IPS-18a (cell line): ENCODE measurements at regions not wholly inside any gene's neighbourhood (a gene's known extent, or its start where the extent isn't known, plus 50 kb on each side); places are given as distances from the start of the nearest gene placed in this dataset.

Experiments used
- H3K27ac ChIP-seq: one replicate; pipeline ENCODE4 v1.5.1; 2013; ENCODE audit warnings: low read length
- H3K27me3 ChIP-seq: one replicate; pipeline ENCODE4 v1.6.1; 2013; ENCODE audit warnings: mild to moderate bottlenecking, low read length; ENCODE audit not compliant: control insufficient read depth, insufficient read depth
- H3K36me3 ChIP-seq: one replicate; pipeline ENCODE4 v1.6.1; 2013; ENCODE audit warnings: low read depth, low read length; ENCODE audit not compliant: control insufficient read depth
- H3K4me1 ChIP-seq: one replicate; pipeline ENCODE4 v1.6.1; 2013; ENCODE audit warnings: low read depth, low read length; ENCODE audit not compliant: control insufficient read depth
- H3K4me3 ChIP-seq: one replicate; pipeline ENCODE4 v1.5.1; 2013; ENCODE audit warnings: low read length
- H3K9ac ChIP-seq: one replicate; pipeline ENCODE4 v1.6.1; 2013; ENCODE audit warnings: mild to moderate bottlenecking, low read length, moderate library complexity
- H3K9me3 ChIP-seq: one replicate; pipeline ENCODE4 v1.6.1; 2013; ENCODE audit warnings: low read depth, low read length; ENCODE audit not compliant: control insufficient read depth

- H3K9me3 ChIP-seq = no peaks in the 10 kb centered on the region
- H3K27me3 ChIP-seq = no peaks in the 10 kb centered on the region
- H3K9ac ChIP-seq = no peak overlapping the region
- H3K4me1 ChIP-seq = peaks cover 40% of the 10 kb centered on the region
- no peak overlapping the region for H3K4me3 ChIP-seq
- no peaks in the 10 kb centered on the region for H3K36me3 ChIP-seq
- H3K27ac ChIP-seq = no peak overlapping the region
Observed at GRCh38 chr12:108442910-108443309, 72.2 kb upstream of the FICD start.

DNA sequence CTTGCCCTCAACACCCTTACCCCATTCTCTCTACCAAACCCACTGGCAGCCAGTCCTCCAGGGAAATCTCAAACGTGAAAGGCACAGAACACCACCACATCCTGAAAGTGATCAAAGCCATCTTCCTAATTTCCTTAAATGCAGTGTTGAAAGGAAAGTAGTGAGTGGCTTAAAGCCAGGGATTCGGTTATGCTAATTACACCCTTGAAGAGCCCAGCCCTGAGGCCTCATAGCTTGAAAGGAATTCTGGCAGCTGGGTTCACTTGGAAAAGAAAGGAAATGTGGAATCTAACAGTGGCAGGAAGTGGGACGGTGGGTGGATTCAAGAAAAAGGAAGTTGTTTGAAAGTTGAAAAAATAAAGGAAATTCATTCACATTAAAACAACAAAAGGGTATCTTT, 73.0 kb upstream of the FICD start:
- Histone ChIP-seq H3K36me3 (no peaks in the 10 kb centered on the region), H3K4me3 (peak overlapping the region; percentile 32), H3K4me1 (peaks cover 36% of the 10 kb centered on the region), H3K9me3 (no peaks in the 10 kb centered on the region), H3K27ac (peak overlapping the region; percentile 62), H3K27me3 (no peaks in the 10 kb centered on the region), H3K9ac (peak overlapping the region; percentile 28)

- Histone ChIP-seq H3K9ac (peak overlapping the region; percentile 28), H3K27me3 (no peaks in the 10 kb centered on the region), H3K4me1 (peaks cover 31% of the 10 kb centered on the region), H3K36me3 (no peaks in the 10 kb centered on the region), H3K9me3 (no peaks in the 10 kb centered on the region), H3K27ac (peak overlapping the region; percentile 62), H3K4me3 (peak overlapping the region; percentile 32)
Observed at GRCh38 chr12:108441549-108441948, 73.5 kb upstream of the FICD start.

DNA sequence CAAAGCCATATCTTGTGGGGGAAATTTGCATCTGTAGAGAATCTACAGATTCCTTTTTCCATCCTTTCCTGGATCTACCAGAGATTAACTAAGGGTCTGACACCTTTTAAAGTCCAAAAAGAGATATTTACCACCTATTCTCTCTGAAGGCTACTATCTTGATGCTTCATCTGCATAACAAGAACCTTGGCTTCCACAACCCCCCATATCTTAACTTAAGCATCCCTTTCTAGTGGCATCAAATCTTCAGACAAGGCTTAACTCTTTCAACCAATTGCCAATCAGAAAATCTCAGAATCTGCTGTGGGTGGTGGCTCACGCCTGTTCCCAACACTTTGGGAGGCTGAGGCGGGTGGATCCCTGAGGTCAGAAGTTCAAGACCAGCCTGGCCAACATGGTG, 74.3 kb upstream of the FICD start:
- Histone ChIP-seq H3K36me3 (no peaks in the 10 kb centered on the region), H3K4me3 (no peak overlapping the region), H3K4me1 (peaks cover 29% of the 10 kb centered on the region), H3K27ac (no peak overlapping the region), H3K27me3 (no peaks in the 10 kb centered on the region), H3K9me3 (no peaks in the 10 kb centered on the region), H3K9ac (no peak overlapping the region)

- peaks cover 27% of the 10 kb centered on the region for H3K4me1 ChIP-seq
- no peak overlapping the region for H3K9ac ChIP-seq
- H3K4me3 ChIP-seq = no peak overlapping the region
- no peaks in the 10 kb centered on the region for H3K36me3 ChIP-seq
- no peaks in the 10 kb centered on the region for H3K27me3 ChIP-seq
- no peaks in the 10 kb centered on the region for H3K9me3 ChIP-seq
- no peak overlapping the region for H3K27ac ChIP-seq
Observed at GRCh38 chr12:108438667-108439066, 76.4 kb upstream of the FICD start.

- Histone ChIP-seq H3K27me3 (no peaks in the 10 kb centered on the region), H3K9me3 (no peaks in the 10 kb centered on the region), H3K4me1 (no peaks in the 10 kb centered on the region), H3K27ac (no peak overlapping the region), H3K4me3 (no peak overlapping the region), H3K9ac (no peak overlapping the region), H3K36me3 (no peaks in the 10 kb centered on the region)
Observed at GRCh38 chr12:108432423-108433121, 82.5 kb upstream of the FICD start.

DNA sequence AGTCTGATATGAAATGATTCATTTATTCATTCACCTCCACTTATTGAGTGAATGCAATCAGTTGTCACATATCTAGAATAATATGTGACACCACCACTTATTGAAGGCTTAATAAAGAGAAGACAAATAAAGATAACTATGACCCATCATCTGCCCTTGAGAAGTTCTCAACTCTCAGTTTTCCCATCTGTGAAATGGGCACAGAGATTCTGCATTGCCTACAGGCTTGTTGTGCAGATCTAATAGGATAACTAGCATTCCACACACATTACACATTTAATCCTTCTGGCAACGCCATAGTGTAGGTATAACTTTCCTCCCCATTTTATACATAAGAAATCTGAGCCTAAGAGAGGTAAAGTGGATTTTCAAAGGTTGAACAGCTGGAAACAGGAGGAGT, 84.2 kb upstream of the FICD start:
- Histone ChIP-seq H3K27me3 (no peaks in the 10 kb centered on the region), H3K9ac (no peak overlapping the region), H3K27ac (no peak overlapping the region), H3K36me3 (no peaks in the 10 kb centered on the region), H3K4me3 (no peak overlapping the region), H3K4me1 (no peaks in the 10 kb centered on the region), H3K9me3 (no peaks in the 10 kb centered on the region)

DNA sequence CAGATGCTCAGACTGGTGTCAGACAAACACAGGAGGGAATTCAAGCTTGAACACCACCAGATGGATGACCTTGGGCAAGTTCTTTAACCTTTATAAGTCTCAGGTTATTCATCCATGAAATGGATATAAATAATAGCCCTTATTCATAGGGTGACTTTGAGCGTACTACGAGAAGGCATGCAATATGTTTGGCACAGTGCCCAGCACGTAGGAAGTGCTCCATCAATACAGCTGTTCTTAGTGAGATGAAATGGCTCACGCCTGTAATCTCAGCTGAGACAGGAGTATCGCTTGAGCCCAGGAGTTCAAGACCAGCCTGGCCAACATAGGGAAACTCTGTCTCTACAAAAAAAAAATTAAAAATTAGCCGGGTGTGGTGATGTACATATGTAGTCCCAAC, 84.8 kb upstream of the FICD start:
- Histone ChIP-seq H3K9ac (no peak overlapping the region), H3K36me3 (no peaks in the 10 kb centered on the region), H3K9me3 (no peaks in the 10 kb centered on the region), H3K27me3 (no peaks in the 10 kb centered on the region), H3K4me1 (peaks cover 5% of the 10 kb centered on the region), H3K27ac (no peak overlapping the region), H3K4me3 (no peak overlapping the region)

DNA sequence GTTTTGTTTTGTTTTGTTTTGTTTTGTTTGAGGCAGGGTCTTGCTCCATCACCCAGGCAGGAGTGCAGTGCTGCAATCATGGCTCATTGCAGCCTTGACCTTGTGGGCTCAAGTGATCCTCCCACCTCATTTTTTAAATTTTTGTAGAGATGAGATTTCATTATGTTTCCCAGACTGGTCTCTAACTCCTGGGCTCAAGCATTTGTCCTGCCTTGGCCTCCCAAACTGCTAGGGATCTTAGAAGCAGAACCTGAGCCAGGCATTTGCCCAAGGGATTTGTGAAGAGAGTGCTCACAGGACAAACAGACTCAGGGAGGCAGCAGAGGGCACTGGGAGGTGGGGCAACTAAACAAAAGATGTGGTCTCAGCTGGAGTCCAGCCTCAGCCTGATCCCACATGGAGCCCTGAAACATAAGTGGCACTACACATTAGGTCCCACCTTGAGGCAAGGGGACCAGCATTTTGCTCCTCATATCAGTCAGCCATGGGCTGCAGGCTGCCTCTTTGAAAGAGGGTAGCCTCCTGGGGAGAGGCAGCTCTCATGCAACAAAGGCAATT, 86.2 kb upstream of the CMKLR1 start:
- no peak overlapping the region for H3K9ac ChIP-seq

GRCh38 chr12:108424816-108425215, 85.7 kb upstream of the CMKLR1 start:
- Histone ChIP-seq H3K9ac (no peak overlapping the region), H3K4me3 (no peak overlapping the region), H3K27ac (no peak overlapping the region), H3K27me3 (no peaks in the 10 kb centered on the region), H3K4me1 (peaks cover 8% of the 10 kb centered on the region), H3K36me3 (no peaks in the 10 kb centered on the region), H3K9me3 (no peaks in the 10 kb centered on the region)

More for the DNA sequence above, 86.2 kb upstream of the CMKLR1 start:
- H3K36me3 ChIP-seq = no peaks in the 10 kb centered on the region
- peaks cover 8% of the 10 kb centered on the region for H3K4me1 ChIP-seq
- H3K9me3 ChIP-seq = no peaks in the 10 kb centered on the region
- no peak overlapping the region for H3K4me3 ChIP-seq
- H3K27ac ChIP-seq = no peak overlapping the region
- no peaks in the 10 kb centered on the region for H3K27me3 ChIP-seq

DNA sequence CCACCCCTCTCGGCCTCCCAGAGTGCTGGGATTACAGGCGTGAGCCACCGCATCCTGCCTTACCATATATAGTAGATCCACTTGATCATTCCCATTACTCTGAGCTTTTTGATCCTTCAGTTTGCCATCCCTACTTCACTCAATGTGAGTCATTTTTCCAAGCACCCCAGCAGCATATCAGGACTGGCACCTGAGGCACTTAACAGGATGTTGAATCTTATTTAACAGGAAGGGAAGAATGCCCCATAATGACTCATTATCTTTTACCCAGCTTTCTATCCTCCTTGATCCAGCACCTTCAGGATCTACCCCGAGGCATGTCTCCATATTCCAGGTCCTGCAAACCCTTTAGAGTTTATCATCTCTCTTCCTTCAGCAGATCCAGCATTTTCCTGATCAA, 84.9 kb upstream of the CMKLR1 start:
- no peaks in the 10 kb centered on the region for H3K9me3 ChIP-seq
- H3K4me3 ChIP-seq = no peak overlapping the region
- H3K36me3 ChIP-seq = no peaks in the 10 kb centered on the region
- peaks cover 8% of the 10 kb centered on the region for H3K4me1 ChIP-seq
- no peak overlapping the region for H3K27ac ChIP-seq
- H3K27me3 ChIP-seq = no peaks in the 10 kb centered on the region
- no peak overlapping the region for H3K9ac ChIP-seq

DNA sequence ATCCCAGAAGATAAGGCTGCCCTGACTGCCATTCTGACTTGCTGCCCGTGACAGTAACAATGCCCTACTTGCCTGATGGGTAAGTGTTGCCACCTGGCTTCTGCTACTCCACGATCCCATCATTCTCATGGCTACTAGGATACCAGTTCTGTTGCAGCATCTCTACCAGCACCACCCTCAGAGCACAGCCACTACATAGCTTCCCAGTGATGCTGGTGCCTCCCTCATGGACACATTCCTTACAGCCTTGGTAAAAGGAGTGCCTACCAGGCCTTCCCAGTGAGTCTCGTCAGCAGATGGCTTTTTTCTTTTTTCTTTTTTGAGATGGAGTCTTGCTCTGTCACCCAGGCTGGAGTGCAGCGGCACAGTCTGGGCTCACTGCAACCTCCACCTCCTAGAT, 84.4 kb upstream of the CMKLR1 start:
- Histone ChIP-seq H3K4me1 (peaks cover 8% of the 10 kb centered on the region), H3K9me3 (no peaks in the 10 kb centered on the region), H3K4me3 (no peak overlapping the region), H3K36me3 (no peaks in the 10 kb centered on the region), H3K27me3 (no peaks in the 10 kb centered on the region), H3K27ac (no peak overlapping the region), H3K9ac (no peak overlapping the region)
